ENCODE measurements at regions not wholly inside any gene's neighbourhood (a gene's known extent, or its start where the extent isn't known, plus 50 kb on each side); places are given as distances from the start of the nearest gene placed in this dataset.

GRCh38 chr18:46400449-46400848 lies 256.6 kb downstream of the LOXHD1 start:
- FAIRE-seq (no peak), DNase-seq (ENCODE audit: insufficient read length, low spot score) (no peak)
- no peak for TF ChIP-seq CTCF (IDR thresholded peaks at IDR 0.05; ENCODE audit: insufficient read depth, missing control alignments)

- no peak for TF ChIP-seq CTCF (IDR thresholded peaks at IDR 0.05; ENCODE audit: insufficient read depth, missing control alignments)
- FAIRE-seq = no peak
- DNase-seq (ENCODE audit: insufficient read length, low spot score) = no peak
Measured at GRCh38 chr18:46401486-46402070, 255.4 kb downstream of the LOXHD1 start.

GRCh38 chr18:46402396-46402795 lies 254.6 kb downstream of the LOXHD1 start:
- DNase-seq (ENCODE audit: insufficient read length, low spot score) = no peak
- no peak for FAIRE-seq
- no peak for TF ChIP-seq CTCF (IDR thresholded peaks at IDR 0.05; ENCODE audit: insufficient read depth, missing control alignments)

DNA sequence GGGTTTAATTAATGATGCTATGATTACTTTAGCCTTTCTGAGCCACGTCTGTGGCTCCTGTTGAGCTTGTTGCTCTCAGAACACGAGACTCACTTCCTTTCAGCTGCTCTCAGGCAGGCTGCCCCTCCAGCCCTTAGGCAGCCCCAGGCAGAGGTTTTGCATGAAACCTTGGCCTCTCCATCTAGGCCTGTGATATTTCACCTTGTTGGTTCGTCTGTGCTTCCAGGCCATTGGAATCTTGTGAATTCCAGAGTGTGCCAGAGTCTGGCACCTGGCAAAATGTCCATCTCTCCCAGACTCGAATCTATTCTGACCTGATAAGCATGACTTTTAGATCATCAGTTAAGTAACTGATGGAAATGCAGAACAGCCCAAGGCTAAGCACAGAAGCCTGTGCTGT lies 254.1 kb downstream of the LOXHD1 start:
- no peak for DNase-seq (ENCODE audit: insufficient read length, low spot score)
- no peak for TF ChIP-seq CTCF (IDR thresholded peaks at IDR 0.05; ENCODE audit: insufficient read depth, missing control alignments)
- no peak for FAIRE-seq

DNA sequence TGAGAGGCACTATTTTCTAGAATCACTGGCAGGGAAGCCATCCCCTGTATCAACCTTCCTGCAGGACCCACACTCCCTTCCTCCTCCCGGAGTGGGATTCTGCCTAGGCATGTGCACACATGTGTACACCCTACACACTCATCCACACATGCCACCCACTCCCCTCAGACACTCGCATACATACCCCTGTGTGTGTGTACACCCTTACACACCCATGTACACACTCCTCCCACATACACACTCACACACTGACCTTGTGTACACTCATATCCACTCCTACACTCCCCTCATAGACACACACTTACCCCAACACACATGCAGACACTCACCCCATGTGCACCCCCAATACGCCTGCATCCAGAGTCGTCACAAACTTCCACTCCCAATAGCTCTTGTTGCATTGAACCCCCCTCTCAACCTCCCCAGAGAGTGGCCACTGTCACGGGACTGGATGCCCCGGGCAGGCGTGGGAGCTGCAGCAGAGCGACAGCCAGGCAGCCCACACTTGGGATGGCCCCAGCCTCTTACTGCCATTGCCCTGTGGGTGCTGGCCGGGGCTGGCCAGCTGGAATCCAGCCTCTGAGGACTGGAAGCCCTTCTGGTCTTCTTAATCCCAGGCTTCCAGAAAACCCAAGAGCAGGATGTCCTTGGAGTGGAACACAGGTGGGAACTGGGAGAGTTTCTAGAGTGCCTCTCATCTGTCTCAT lies 251.0 kb downstream of the LOXHD1 start:
- no peak for TF ChIP-seq CTCF (IDR thresholded peaks at IDR 0.05; ENCODE audit: insufficient read depth, missing control alignments)
- DNase-seq (ENCODE audit: insufficient read length, low spot score) = no peak
- FAIRE-seq = no peak

GRCh38 chr18:46406539-46406932 lies 250.5 kb downstream of the LOXHD1 start:
- TF ChIP-seq CTCF (IDR thresholded peaks at IDR 0.05; ENCODE audit: insufficient read depth, missing control alignments) = no peak
- no peak for FAIRE-seq
- DNase-seq (ENCODE audit: insufficient read length, low spot score) = no peak

DNA sequence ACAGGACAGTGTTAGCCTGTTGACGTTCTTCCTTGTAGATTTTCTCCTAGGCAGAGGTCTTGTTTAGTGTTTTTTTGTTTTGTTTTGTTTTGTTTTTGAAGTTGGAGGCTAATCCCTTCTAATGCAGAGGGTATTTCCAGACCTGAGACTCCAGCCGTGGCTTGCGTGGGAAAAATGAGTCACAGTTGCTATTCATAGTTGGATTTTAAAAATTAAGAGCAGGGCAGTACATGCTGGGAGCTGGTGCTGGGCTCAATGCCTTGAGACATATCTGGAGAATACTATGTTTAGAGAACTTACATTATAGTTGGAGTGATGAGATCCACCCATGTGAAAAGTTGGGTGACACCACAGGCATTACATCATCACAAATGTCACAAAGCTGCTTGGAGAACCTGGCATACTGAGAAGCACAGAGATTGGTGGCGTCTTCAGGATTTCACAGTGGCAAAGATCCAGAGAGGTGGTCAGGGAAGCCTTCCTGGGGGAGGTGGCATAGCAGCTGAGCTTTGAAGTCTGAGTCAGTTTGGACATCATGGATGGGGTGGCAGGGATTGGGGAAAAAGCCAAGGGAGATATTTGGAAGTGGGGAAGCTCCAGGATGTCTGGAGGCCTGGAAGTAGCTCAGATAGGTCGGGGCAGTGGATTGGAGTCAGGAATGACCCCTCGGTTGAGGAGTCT lies 249.4 kb downstream of the LOXHD1 start:
- no peak for FAIRE-seq
- no peak for TF ChIP-seq CTCF (IDR thresholded peaks at IDR 0.05; ENCODE audit: insufficient read depth, missing control alignments)
- no peak for DNase-seq (ENCODE audit: insufficient read length, low spot score)
